ENCODE measurements at regions not wholly inside any gene's neighbourhood (a gene's known extent, or its start where the extent isn't known, plus 50 kb on each side); places are given as distances from the start of the nearest gene placed in this dataset.

GRCh38 chr9:20284601-20285289 is 337.6 kb downstream of the MLLT3 start:
- TF ChIP-seq, protein P1, sequence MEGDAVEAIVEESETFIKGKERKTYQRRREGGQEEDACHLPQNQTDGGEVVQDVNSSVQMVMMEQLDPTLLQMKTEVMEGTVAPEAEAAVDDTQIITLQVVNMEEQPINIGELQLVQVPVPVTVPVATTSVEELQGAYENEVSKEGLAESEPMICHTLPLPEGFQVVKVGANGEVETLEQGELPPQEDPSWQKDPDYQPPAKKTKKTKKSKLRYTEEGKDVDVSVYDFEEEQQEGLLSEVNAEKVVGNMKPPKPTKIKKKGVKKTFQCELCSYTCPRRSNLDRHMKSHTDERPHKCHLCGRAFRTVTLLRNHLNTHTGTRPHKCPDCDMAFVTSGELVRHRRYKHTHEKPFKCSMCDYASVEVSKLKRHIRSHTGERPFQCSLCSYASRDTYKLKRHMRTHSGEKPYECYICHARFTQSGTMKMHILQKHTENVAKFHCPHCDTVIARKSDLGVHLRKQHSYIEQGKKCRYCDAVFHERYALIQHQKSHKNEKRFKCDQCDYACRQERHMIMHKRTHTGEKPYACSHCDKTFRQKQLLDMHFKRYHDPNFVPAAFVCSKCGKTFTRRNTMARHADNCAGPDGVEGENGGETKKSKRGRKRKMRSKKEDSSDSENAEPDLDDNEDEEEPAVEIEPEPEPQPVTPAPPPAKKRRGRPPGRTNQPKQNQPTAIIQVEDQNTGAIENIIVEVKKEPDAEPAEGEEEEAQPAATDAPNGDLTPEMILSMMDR (IDR thresholded peaks at IDR 0.05): no peak
- Histone ChIP-seq H3K9me3 (no peaks in the 10 kb centered on the region), H3K27ac (peak overlapping the region; percentile 71)

DNA sequence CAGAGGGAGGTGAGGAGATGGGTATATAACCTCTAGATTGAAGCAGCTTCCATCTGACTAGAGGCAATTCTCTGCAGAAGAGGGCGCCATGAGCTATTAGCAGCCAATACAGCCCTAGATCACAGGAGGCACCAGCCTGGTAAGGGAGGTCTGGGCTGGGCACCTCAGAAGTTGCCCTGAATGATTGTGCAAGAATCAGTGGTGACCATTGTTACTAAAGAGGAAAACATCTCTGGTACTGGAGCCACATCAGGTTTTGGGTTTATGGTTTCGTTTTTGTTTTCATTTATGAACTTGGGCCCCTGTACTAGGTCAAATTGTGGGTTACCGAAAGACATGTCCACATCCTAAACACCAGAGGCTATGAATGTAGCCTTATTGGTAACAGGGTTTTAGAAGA is 342.0 kb downstream of the MLLT3 start:
- no peaks in the 10 kb centered on the region for H3K27me3 ChIP-seq (ENCODE audit: low read depth)
- no peaks in the 10 kb centered on the region for H3K4me1 ChIP-seq
- no peak overlapping the region for H3K4me3 ChIP-seq
- TF ChIP-seq, protein P1 (IDR thresholded peaks at IDR 0.05): no peak
- H3K27ac ChIP-seq: no peak overlapping the region
- intact Hi-C loops (cut with DNase I): no loop called here
- H3K36me3 ChIP-seq: no peaks in the 10 kb centered on the region
- H3K9me3 ChIP-seq: peaks cover 4% of the 10 kb centered on the region
- no peak for DNase-seq
- ATAC-seq: no peak

More at GRCh38 chr9:20284601-20285289, 337.6 kb downstream of the MLLT3 start:
- Histone ChIP-seq H3K36me3 (no peaks in the 10 kb centered on the region), H3K27me3 (ENCODE audit: low read depth) (no peaks in the 10 kb centered on the region), H3K4me3 (no peak overlapping the region), H3K4me1 (no peaks in the 10 kb centered on the region)
- ATAC-seq: no peak
- no peak for DNase-seq
- intact Hi-C loops (cut with DNase I): no loop called here

DNA sequence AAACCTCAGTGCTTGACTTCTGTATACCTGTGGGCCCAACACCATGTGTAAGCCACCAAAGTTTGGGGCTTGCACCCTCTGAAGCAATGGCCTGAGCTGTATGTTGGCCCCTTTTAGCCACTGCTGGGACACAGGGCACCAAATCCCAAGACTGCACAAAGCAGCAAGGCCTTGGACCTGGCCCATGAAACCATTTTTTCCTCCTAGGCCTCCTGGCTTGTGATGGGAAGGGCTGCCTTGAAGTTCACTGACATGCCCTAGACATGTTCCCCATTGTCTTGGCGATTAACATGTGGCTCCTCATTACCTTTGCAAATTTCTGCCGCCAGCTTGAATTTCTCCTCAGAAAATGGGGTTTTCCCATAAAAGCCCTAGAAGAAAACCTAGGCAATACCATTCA is 345.5 kb downstream of the MLLT3 start:
- TF ChIP-seq, protein P1 (IDR thresholded peaks at IDR 0.05): no peak
- ATAC-seq: no peak
- intact Hi-C loops (cut with DNase I): no loop called here
- Histone ChIP-seq H3K27ac (no peak overlapping the region), H3K36me3 (no peaks in the 10 kb centered on the region), H3K27me3 (ENCODE audit: low read depth) (no peaks in the 10 kb centered on the region), H3K9me3 (peaks cover 4% of the 10 kb centered on the region), H3K4me1 (no peaks in the 10 kb centered on the region), H3K4me3 (no peak overlapping the region)
- no peak for DNase-seq

DNA sequence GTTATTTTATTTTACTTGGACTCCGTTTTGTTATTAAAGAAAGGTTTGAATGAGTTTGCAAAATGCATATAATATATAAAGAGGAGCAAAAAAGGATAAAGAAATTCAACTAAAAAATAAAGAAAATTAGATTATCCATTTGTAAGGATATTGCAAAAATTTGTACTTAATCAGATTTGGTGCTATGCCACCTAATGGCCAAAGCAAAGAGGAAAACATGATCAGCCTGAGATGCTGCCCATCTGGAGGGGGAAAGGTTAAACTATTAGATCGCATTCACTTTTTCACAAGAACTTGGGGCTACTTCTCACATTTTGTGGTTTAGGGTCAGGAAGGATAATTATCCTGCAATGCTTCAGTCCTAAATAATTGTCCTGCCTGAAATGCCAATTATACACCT is 350.6 kb downstream of the MLLT3 start:
- H3K36me3 ChIP-seq: no peaks in the 10 kb centered on the region
- H3K4me3 ChIP-seq: no peak overlapping the region
- no peaks in the 10 kb centered on the region for H3K27me3 ChIP-seq (ENCODE audit: low read depth)
- TF ChIP-seq, protein P1 (IDR thresholded peaks at IDR 0.05): no peak
- H3K27ac ChIP-seq: no peak overlapping the region
- no peak for ATAC-seq
- no peaks in the 10 kb centered on the region for H3K4me1 ChIP-seq
- H3K9me3 ChIP-seq: peaks cover 3% of the 10 kb centered on the region
- intact Hi-C loops (cut with DNase I): no loop called here
- no peak for DNase-seq

GRCh38 chr9:20271096-20271495 is 351.2 kb downstream of the MLLT3 start:
- Histone ChIP-seq H3K4me3 (no peak overlapping the region), H3K9me3 (no peaks in the 10 kb centered on the region), H3K4me1 (no peaks in the 10 kb centered on the region), H3K27ac (no peak overlapping the region), H3K36me3 (no peaks in the 10 kb centered on the region), H3K27me3 (ENCODE audit: low read depth) (no peaks in the 10 kb centered on the region)
- intact Hi-C loops (cut with DNase I): no loop called here
- TF ChIP-seq, protein P1 (IDR thresholded peaks at IDR 0.05): no peak
- no peak for DNase-seq
- no peak for ATAC-seq
